ENCODE measurements at regions not wholly inside any gene's neighbourhood (a gene's known extent, or its start where the extent isn't known, plus 50 kb on each side); places are given as distances from the start of the nearest gene placed in this dataset.
A peak's percentile ranks its signal among the peaks of the same experiment; 100 is the strongest.

GRCh38 chr1:222250376-222250775, 297.5 kb downstream of the HHIPL2 start:
- no peaks in the 10 kb centered on the region for H4K20me1 ChIP-seq (ENCODE audit: insufficient read depth, low read length, poor library complexity, severe bottlenecking)
- no peak overlapping the region for H2AFZ ChIP-seq (ENCODE audit: low read length)
- H3K9me2 ChIP-seq (replicated peaks; ENCODE audit: low read depth, low read length): no peaks in the 10 kb centered on the region
- TF ChIP-seq EZH2phosphoT487 (IDR thresholded peaks at IDR 0.05; ENCODE audit: borderline replicate concordance): no peak
- no peak for TF ChIP-seq CTCF (conservative IDR thresholded peaks at IDR 0.05; ENCODE audit: low read length)
- H3K4me2 ChIP-seq (ENCODE audit: low read depth, low read length, poor library complexity, severe bottlenecking): no peak overlapping the region
- H3K9me3 ChIP-seq (ENCODE audit: insufficient read depth, low read depth, low read length): no peaks in the 10 kb centered on the region
- H3K36me3 ChIP-seq (ENCODE audit: insufficient read depth, low read length): no peaks in the 10 kb centered on the region
- peaks cover 11% of the 10 kb centered on the region for H3K4me1 ChIP-seq (ENCODE audit: insufficient read depth, low read length, poor library complexity, severe bottlenecking)
- no peaks in the 10 kb centered on the region for H3K79me2 ChIP-seq (ENCODE audit: insufficient read depth, low read length)
- no peaks in the 10 kb centered on the region for H3K27me3 ChIP-seq (ENCODE audit: insufficient read depth, low read length, poor library complexity, severe bottlenecking)
- no peak overlapping the region for H3K4me3 ChIP-seq (ENCODE audit: low read length, poor library complexity, severe bottlenecking)
- H3F3A ChIP-seq (ENCODE audit: low read depth): no peaks in the 10 kb centered on the region
- H3K9ac ChIP-seq (ENCODE audit: low read depth, low read length, poor library complexity, severe bottlenecking): no peak overlapping the region

- H3K4me1 ChIP-seq (ENCODE audit: insufficient read depth, low read length, poor library complexity, severe bottlenecking): peaks cover 11% of the 10 kb centered on the region
- no peaks in the 10 kb centered on the region for H3K9me3 ChIP-seq (ENCODE audit: insufficient read depth, low read depth, low read length)
- H3K4me2 ChIP-seq (ENCODE audit: low read depth, low read length, poor library complexity, severe bottlenecking): no peak overlapping the region
- no peaks in the 10 kb centered on the region for H3K36me3 ChIP-seq (ENCODE audit: insufficient read depth, low read length)
- H2AFZ ChIP-seq (ENCODE audit: low read length): peak overlapping the region; percentile 61; the same call in 1 of the 2 replicates
- H3F3A ChIP-seq (ENCODE audit: low read depth): no peaks in the 10 kb centered on the region
- no peak overlapping the region for H3K4me3 ChIP-seq (ENCODE audit: low read length, poor library complexity, severe bottlenecking)
- TF ChIP-seq EZH2phosphoT487 (IDR thresholded peaks at IDR 0.05; ENCODE audit: borderline replicate concordance) (no peak), CTCF (conservative IDR thresholded peaks at IDR 0.05; ENCODE audit: low read length) (no peak)
- H3K79me2 ChIP-seq (ENCODE audit: insufficient read depth, low read length): no peaks in the 10 kb centered on the region
- no peaks in the 10 kb centered on the region for H4K20me1 ChIP-seq (ENCODE audit: insufficient read depth, low read length, poor library complexity, severe bottlenecking)
- H3K9ac ChIP-seq (ENCODE audit: low read depth, low read length, poor library complexity, severe bottlenecking): no peak overlapping the region
- no peaks in the 10 kb centered on the region for H3K9me2 ChIP-seq (replicated peaks; ENCODE audit: low read depth, low read length)
- H3K27me3 ChIP-seq (ENCODE audit: insufficient read depth, low read length, poor library complexity, severe bottlenecking): no peaks in the 10 kb centered on the region
These were observed 300.0 kb downstream of the HHIPL2 start for GRCh38 chr1:222247811-222248310.

GRCh38 chr1:222247081-222247480, 300.8 kb downstream of the HHIPL2 start:
- H2AFZ ChIP-seq (ENCODE audit: low read length): no peak overlapping the region
- H3F3A ChIP-seq (ENCODE audit: low read depth): no peaks in the 10 kb centered on the region
- no peaks in the 10 kb centered on the region for H3K79me2 ChIP-seq (ENCODE audit: insufficient read depth, low read length)
- H3K4me3 ChIP-seq (ENCODE audit: low read length, poor library complexity, severe bottlenecking): no peak overlapping the region
- H3K9me2 ChIP-seq (replicated peaks; ENCODE audit: low read depth, low read length): no peaks in the 10 kb centered on the region
- H4K20me1 ChIP-seq (ENCODE audit: insufficient read depth, low read length, poor library complexity, severe bottlenecking): no peaks in the 10 kb centered on the region
- peaks cover 11% of the 10 kb centered on the region for H3K4me1 ChIP-seq (ENCODE audit: insufficient read depth, low read length, poor library complexity, severe bottlenecking)
- H3K9ac ChIP-seq (ENCODE audit: low read depth, low read length, poor library complexity, severe bottlenecking): no peak overlapping the region
- TF ChIP-seq CTCF (conservative IDR thresholded peaks at IDR 0.05; ENCODE audit: low read length): no peak
- TF ChIP-seq EZH2phosphoT487 (IDR thresholded peaks at IDR 0.05; ENCODE audit: borderline replicate concordance): no peak
- H3K4me2 ChIP-seq (ENCODE audit: low read depth, low read length, poor library complexity, severe bottlenecking): no peak overlapping the region
- no peaks in the 10 kb centered on the region for H3K9me3 ChIP-seq (ENCODE audit: insufficient read depth, low read depth, low read length)
- H3K36me3 ChIP-seq (ENCODE audit: insufficient read depth, low read length): no peaks in the 10 kb centered on the region
- no peaks in the 10 kb centered on the region for H3K27me3 ChIP-seq (ENCODE audit: insufficient read depth, low read length, poor library complexity, severe bottlenecking)
